Left forelimb (tissue), 1 donor: ENCODE measurements at regions not wholly inside any gene's neighbourhood (a gene's known extent, or its start where the extent isn't known, plus 50 kb on each side); places are given as distances from the start of the nearest gene placed in this dataset.

ENCODE experiments used
- DNase-seq: peaks from one replicate; pipeline ENCODE4 v3.0.0-alpha.2; 2018; ENCODE audit warnings: low spot score

GRCh38 chr1:188423073-188423472 lies 1594.3 kb downstream of the PLA2G4A start:
- DNase-seq: no peak

DNA sequence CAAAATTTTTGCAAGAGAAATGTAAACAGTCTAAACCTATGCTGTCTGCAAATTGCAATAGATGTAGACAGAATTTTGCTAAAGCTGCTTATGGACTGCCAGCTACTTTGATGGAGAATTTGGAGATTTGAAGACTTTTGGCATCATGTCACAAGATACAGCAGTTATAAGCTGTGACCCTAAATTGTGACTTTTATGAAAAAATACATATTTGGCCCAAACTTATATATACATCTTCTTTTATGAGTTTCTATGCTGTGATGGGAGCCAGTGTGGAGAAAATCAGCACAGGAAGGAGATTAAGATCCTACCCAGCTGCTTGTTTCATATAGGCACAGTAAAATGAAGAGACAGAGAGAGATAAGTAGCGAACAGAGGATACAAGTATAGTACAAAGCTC lies 1595.4 kb downstream of the PLA2G4A start:
- no peak for DNase-seq

DNA sequence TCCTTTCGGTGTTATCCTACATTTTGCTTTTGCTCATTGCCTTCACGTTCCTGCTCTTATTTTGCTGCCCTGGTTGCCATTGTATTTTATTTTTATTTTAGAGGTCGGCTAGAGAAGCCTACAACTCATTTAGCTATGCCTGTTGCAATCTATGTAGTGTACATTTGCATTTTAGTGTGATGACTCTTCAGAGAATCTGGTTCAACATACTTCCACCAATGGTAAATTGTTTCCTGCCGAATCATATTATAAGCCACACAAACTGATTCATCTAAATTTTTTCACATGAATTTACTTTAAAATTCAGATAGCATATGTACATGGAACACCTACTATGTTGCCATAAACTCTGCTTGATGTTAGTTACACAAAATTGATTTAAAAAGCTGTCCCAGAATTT lies 1596.9 kb downstream of the PLA2G4A start:
- no peak for DNase-seq

DNA sequence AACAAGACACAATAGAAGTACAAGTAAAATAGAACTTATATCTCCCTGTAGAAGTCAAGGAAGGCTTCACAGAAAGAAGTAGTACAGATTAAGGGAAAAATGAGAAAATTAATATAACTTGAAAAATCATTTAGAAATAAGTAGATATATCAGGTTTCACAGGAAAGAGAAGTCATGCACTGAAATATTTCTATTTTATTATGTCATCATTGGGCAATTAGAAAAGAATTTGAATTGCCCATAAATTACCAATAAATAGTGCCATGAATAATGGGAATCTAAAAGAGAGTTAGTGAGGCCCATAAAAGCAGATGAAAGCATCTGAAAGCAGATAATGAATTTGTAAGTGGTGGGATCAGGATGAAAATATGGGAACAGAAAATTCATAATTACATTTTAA lies 1597.8 kb downstream of the PLA2G4A start:
- DNase-seq: no peak

DNA sequence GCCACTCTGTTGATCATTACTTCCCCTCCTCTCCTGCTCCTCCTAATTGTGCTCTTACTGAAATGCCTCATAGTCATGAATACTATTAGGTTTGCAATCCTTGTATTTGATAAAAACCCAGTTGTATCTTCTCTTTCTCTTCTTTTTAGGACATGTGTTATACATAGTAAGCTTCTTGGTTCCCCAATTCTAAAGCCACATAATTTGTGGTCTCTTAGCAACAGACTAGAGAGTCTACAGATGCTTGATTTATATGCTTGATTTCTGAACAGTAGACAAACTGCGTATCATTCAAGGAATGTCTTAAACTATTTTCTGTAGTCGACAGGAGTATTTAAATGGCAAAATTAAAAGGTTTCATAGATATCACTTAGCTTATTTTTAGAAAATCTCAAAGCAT lies 1598.9 kb downstream of the PLA2G4A start:
- no peak for DNase-seq

GRCh38 chr1:188429386-188429785 lies 1600.6 kb downstream of the PLA2G4A start:
- DNase-seq: no peak

DNA sequence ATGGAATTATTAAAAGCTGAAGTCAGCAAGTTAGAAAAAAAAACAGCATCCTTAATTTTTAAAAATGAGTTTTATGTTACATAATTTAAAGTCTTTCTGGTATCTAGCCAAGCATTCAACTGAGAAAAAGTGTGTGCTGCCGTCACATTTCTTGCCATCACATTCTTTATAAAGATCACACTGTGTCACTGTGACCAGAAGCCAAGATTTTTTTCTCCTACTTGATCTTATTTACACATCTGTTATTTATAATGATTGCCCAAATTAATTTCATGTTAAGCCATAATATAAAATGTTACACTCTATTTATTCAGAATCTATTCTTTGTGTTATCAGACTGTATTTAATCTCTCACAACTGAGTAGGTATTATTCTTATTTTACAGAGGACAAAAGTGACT lies 1603.7 kb downstream of the PLA2G4A start:
- no peak for DNase-seq

- no peak for DNase-seq
Measured at GRCh38 chr1:188433425-188433824, 1604.7 kb downstream of the PLA2G4A start.

- DNase-seq: no peak
Measured at GRCh38 chr1:188444526-188444925, 1615.8 kb downstream of the PLA2G4A start.

GRCh38 chr1:188462837-188463236 lies 1634.1 kb downstream of the PLA2G4A start:
- DNase-seq: no peak

GRCh38 chr1:188463919-188464318 lies 1635.2 kb downstream of the PLA2G4A start:
- DNase-seq: no peak

- no peak for DNase-seq
Measured at GRCh38 chr1:188466539-188466938, 1637.8 kb downstream of the PLA2G4A start.

DNA sequence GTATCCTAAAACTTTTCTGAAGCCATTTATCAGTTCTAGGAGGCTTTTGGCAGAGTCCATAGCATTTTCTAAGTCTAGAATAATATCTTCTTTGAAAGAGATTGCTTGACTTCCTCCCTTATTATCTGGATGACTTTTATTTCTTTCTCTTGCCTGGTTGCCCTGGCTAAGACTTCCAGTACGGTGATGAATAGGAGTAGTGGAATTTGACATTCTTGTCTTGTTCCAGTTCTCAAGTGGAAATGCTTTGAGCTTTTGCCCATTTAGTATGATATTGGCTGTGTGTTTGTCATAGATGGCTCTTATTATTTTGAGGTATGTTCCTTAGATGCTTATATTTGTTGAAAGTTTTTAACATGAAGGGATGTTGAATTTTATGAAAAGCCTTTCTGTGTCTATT lies 1647.9 kb downstream of the PLA2G4A start:
- no peak for DNase-seq

DNA sequence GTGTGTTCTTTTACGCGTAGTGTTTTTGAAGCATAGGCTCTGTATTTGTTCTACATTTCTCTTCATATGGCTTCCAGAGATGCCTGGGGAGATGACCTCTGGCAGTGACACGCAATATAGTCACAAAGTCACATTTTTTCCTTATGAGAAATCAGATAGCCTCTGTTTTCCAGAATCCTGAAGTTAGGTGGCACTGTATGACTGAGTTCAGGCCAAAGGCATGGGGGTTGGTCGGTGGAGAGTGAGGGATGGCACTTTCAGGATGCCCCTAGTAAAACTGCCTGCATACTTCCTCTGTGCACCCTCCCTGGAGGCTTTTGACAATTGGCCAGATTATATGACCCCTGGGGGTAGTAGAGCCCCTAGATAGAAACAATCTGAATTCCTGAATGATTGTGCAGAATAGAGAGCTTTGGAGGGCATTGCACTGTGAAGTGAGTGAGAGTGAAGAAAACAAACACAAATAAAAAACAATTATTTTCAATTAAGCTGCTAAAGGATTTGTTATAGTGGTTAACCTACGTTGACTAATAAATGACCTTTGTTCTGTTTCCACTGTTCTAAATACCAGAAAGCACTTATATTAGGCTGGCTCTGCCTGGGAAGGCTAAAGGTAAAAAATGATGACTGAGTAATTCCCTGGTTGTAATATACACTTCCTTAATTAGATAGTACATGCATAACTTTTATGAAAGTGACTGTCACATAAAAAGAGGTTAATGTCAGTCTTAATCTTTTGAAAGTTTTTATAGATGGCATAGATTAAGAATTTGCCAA lies 1660.8 kb downstream of the PLA2G4A start:
- DNase-seq: no peak

GRCh38 chr1:188496506-188496905 lies 1667.8 kb downstream of the PLA2G4A start:
- DNase-seq: no peak

- no peak for DNase-seq
Measured at GRCh38 chr1:188497020-188497419, 1668.3 kb downstream of the PLA2G4A start.

DNA sequence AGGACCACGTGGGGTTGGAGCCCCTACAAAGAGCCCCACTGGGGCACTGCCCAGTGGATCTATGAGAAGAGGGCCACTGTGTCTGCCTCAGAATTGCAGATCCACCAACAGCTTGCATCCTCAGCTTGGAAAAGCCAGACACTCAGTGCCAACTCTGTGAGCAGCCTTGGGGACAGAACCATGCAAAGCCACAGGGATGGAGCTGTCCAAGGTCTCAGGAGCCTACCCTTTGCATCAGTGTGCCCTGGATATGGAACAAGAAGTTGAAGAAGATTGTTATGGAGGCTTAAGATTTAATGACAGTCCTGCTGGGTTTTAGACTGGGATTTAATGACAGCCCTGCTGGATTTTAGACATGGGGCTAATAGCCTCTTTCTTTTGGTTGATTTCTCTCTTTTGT lies 1670.9 kb downstream of the PLA2G4A start:
- no peak for DNase-seq

- DNase-seq: no peak
Measured at GRCh38 chr1:188514917-188515316, 1686.2 kb downstream of the PLA2G4A start.

DNA sequence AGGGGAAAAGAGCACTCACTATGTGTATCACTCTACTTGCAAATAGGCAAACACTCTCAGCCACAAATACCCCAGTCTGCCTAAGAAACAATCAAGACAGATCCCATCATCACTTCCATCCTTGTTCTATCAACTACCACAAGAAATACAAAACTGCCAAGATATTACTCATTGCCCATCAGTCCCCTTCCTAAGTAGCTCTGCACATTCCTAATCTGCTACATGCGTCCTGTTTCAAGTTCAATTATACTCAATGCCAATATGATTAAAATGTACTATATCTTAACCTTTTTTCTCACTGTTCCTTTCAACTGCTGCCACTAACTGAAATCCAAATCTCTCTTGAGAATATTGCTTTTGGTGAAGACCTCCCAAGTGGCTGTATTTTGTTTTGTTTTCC lies 1688.4 kb downstream of the PLA2G4A start:
- DNase-seq: no peak

- no peak for DNase-seq
Measured at GRCh38 chr1:188551176-188551575, 1722.4 kb downstream of the PLA2G4A start.

DNA sequence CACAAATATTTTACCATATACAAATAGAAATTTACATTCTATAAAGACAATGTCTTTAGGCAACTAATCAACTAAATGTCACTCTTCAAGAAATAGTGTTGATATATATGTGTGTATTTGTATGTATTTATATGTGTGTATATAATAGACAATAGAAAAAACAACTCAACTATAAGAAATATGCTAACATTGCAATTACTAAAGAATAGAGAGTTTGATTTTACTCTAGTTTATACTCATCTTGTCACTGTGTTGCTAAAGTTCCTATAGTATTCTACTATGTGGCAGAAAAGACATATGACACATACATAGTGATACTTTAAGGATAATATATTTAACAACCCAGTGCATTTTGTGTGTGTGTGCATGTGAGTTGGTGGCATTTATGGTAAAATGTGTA lies 1728.3 kb downstream of the PLA2G4A start:
- DNase-seq: no peak

DNA sequence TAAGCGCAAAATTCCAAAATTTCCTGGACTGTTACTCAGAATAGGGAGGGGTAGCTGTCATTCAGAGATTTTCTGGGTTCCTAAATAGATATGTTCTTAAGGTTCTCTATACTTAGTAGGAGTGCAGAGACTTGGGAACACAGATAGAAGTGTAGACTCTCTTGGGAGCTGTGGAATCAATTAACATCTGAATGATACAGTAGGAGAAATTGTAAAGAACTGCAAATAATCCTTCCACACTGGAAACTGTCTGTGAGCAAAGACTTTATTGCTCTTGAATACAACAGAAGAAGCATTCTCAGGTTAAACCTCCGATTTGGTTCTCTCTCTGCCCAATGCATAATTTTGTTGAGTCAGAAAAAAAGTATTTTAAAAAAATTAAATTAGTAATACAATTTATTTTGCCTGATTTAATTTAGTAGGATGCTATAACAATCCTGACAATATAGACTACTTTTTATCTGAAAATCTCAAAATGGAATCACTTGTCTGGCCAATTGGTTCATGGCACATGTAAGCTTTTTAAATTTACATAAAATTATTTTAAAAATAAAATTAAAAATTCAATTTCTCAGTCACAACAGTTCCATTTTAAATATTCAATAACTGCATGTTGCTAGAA lies 1754.3 kb downstream of the PLA2G4A start:
- no peak for DNase-seq

DNA sequence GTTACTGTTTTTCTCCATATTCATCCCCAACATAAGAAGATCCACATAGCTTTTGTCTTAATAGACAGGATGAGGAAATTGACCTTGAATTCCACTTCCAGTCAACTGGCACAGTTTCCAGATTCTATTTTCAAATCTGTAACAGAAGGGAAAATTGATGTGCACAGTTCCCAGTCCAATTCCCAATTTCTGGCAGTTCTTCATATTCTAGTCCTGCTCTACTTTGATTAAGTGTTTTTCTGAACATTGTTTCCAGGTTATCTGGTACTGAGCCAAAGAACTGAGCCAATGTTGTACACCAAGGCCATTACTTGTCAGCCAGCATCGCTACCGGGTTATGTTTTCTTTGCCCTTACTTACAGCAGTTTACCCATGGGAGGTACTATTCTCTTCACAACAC lies 1755.4 kb downstream of the PLA2G4A start:
- no peak for DNase-seq

GRCh38 chr1:188590641-188591040 lies 1761.9 kb downstream of the PLA2G4A start:
- DNase-seq: no peak
